ENCODE measurements at regions not wholly inside any gene's neighbourhood (a gene's known extent, or its start where the extent isn't known, plus 50 kb on each side); places are given as distances from the start of the nearest gene placed in this dataset.

- TF ChIP-seq, protein P1, sequence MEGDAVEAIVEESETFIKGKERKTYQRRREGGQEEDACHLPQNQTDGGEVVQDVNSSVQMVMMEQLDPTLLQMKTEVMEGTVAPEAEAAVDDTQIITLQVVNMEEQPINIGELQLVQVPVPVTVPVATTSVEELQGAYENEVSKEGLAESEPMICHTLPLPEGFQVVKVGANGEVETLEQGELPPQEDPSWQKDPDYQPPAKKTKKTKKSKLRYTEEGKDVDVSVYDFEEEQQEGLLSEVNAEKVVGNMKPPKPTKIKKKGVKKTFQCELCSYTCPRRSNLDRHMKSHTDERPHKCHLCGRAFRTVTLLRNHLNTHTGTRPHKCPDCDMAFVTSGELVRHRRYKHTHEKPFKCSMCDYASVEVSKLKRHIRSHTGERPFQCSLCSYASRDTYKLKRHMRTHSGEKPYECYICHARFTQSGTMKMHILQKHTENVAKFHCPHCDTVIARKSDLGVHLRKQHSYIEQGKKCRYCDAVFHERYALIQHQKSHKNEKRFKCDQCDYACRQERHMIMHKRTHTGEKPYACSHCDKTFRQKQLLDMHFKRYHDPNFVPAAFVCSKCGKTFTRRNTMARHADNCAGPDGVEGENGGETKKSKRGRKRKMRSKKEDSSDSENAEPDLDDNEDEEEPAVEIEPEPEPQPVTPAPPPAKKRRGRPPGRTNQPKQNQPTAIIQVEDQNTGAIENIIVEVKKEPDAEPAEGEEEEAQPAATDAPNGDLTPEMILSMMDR (IDR thresholded peaks at IDR 0.05; ENCODE audit: insufficient read depth, low read depth, low read length) = no peak
These were observed 204.8 kb upstream of the SESN3 start for GRCh38 chr11:95435628-95436353.

GRCh38 chr11:95435192-95435591 lies 204.2 kb upstream of the SESN3 start:
- TF ChIP-seq, protein P1 (IDR thresholded peaks at IDR 0.05; ENCODE audit: insufficient read depth, low read depth, low read length) = no peak
- no peak for DNase-seq (ENCODE audit: low read depth)
- no peak overlapping the region for H3K4me3 ChIP-seq (ENCODE audit: low read depth, low read length)

More at GRCh38 chr11:95435628-95436353, 204.8 kb upstream of the SESN3 start:
- DNase-seq (ENCODE audit: low read depth) = no peak
- no peak overlapping the region for H3K4me3 ChIP-seq (ENCODE audit: low read depth, low read length)

- H3K4me3 ChIP-seq (ENCODE audit: low read depth, low read length) = no peak overlapping the region
- TF ChIP-seq, protein P1 (IDR thresholded peaks at IDR 0.05; ENCODE audit: insufficient read depth, low read depth, low read length) = no peak
- no peak for DNase-seq (ENCODE audit: low read depth)
These were observed 203.6 kb upstream of the SESN3 start for GRCh38 chr11:95434489-95435057.

DNA sequence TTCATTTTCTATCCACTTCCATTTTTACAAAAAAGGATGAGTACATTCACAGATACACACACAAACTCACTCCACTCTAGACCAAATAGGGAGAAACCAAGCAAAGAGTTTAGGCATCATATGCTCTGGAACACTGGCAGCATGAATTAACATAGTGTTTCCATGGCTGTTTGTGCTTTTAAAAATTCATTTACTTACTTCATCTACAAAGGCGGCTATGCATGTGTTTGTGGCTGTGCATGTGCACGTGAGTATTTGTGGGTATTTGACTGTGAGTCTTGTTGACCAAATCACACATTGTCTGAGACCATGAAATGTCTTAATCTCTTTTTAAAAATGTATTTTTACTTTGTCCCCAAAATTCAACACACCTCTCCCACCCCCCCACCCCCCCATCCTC lies 203.0 kb upstream of the SESN3 start:
- H3K4me3 ChIP-seq (ENCODE audit: low read depth, low read length) = no peak overlapping the region
- DNase-seq (ENCODE audit: low read depth) = no peak
- TF ChIP-seq, protein P1 (IDR thresholded peaks at IDR 0.05; ENCODE audit: insufficient read depth, low read depth, low read length) = no peak

DNA sequence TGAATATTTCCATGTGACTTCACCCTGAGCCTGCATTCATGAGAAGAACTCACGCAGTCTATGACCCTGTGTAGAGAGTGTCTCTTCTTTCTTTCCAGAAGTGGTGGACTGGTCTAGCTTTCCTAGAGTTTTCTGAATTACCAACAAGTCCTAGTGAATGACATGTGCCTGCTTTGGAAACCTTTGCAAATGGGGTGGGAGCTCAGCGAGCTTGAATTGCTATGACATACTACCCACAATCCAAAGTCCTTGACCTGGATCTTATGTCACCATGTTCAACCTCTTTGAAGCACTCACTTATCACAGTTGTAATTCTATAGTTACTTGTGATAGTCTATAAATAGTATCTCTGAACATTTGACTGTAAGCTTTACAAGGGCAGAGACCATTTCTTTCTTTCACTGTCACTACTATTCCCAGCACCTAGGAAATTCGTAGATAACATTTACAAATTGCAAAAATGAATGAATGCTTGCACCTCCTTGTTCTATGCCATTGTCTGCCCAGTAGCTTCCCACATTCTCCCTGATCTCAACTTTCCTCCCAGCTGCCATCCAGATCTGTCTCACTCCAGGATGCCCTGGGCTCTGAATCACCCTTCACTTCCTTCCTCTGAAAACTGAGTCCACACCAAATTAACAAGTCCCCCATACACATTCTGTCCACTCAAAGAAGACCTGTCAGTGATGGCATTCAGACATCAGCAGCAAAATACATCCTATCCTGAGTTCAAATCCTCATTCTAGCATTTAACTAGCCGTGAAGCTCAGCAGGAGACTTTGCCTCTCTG lies 201.9 kb upstream of the SESN3 start:
- no peak for DNase-seq (ENCODE audit: low read depth)
- H3K4me3 ChIP-seq (ENCODE audit: low read depth, low read length) = no peak overlapping the region
- TF ChIP-seq, protein P1 (IDR thresholded peaks at IDR 0.05; ENCODE audit: insufficient read depth, low read depth, low read length) = no peak

- no peak overlapping the region for H3K4me3 ChIP-seq (ENCODE audit: low read depth, low read length)
- TF ChIP-seq, protein P1 (IDR thresholded peaks at IDR 0.05; ENCODE audit: insufficient read depth, low read depth, low read length) = no peak
- no peak for DNase-seq (ENCODE audit: low read depth)
These were observed 198.4 kb upstream of the SESN3 start for GRCh38 chr11:95429376-95429907.

All from fibroblast of villous mesenchyme (primary cell).